ENCODE measurements at regions not wholly inside any gene's neighbourhood (a gene's known extent, or its start where the extent isn't known, plus 50 kb on each side); places are given as distances from the start of the nearest gene placed in this dataset.

DNA sequence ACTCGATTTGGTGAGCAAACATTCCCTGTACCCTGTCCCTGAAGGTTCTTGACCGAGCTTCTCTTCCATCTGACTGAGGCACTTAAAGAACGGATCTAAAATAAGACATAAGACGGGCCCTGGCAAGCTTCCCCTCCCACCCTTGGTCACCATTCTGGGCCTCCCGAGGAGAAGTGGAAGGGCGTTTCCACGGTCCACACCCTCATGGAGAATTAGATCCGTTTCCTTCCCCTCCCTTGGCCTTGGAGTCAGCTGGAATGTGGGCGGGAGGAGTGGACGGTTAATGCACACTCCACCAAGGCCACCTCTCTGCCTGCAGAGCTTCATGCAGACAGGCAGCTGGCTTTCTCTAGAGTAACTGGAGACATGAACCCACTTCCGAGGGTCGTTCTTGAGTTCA, 257.3 kb upstream of the APCDD1 start:
- Histone ChIP-seq H3K4me1 (ENCODE audit: control insufficient read depth, insufficient read depth, low read length) (peaks cover 3% of the 10 kb centered on the region; the same call in 1 of the 2 replicates), H3K9me3 (ENCODE audit: control insufficient read depth, insufficient read depth, low read depth, low read length) (no peaks in the 10 kb centered on the region), H3K36me3 (ENCODE audit: control insufficient read depth in 2 of 2, insufficient read depth in 1 of 2, low read length in 2 of 2) (no peaks in the 10 kb centered on the region), H3K4me3 (ENCODE audit: low read depth, low read length) (no peak overlapping the region), H3K27ac (ENCODE audit: extremely low read depth, low read depth, low read length) (no peak overlapping the region)
- POLR2A ChIA-PET: no interaction called here
- TF ChIP-seq KLF16 (tag by site-specific recombination; IDR thresholded peaks at IDR 0.05): no peak
- TF ChIP-seq KLF1 (tag by site-specific recombination; IDR thresholded peaks at IDR 0.05): peak; percentile 63
- CTCF ChIA-PET: no interaction called here

DNA sequence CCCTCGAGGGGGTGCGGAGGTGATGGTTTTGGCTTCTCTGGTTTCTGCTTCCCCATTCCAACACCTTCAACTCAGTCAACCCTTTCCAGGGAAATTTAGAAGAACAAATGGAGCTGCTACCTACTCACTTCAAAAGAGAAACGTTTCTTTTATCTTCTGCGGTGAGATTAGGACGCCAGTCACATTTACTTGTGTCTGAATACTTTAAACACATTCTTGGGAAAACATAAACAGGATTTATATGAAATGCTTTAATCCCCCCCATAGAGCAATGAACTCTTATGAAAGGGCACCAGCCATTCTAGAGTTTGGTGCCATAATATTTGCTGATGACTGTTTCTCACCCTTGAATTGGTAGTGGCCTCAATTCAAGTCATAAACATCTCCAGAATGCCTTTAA, 253.2 kb upstream of the APCDD1 start:
- ChIA-PET POLR2A (no interaction called here), CTCF (interaction anchor here (0.6 kb wide), 1 partner anchor 13 kb away, joined by 3 read pairs; no protein-coding TSS in a partner anchor)
- Histone ChIP-seq H3K36me3 (ENCODE audit: control insufficient read depth in 2 of 2, insufficient read depth in 1 of 2, low read length in 2 of 2) (no peaks in the 10 kb centered on the region), H3K4me1 (ENCODE audit: control insufficient read depth, insufficient read depth, low read length) (peaks cover 11% of the 10 kb centered on the region; the same call in 1 of the 2 replicates), H3K9me3 (ENCODE audit: control insufficient read depth, insufficient read depth, low read depth, low read length) (no peaks in the 10 kb centered on the region), H3K4me3 (ENCODE audit: low read depth, low read length) (no peak overlapping the region), H3K27ac (ENCODE audit: extremely low read depth, low read depth, low read length) (no peak overlapping the region)
- no peak for TF ChIP-seq ZBTB1 (tag by site-specific recombination; IDR thresholded peaks at IDR 0.05)
- TF ChIP-seq ZBTB20 (tag by site-specific recombination; IDR thresholded peaks at IDR 0.05): no peak
- TF ChIP-seq OSR2 (tag by site-specific recombination; IDR thresholded peaks at IDR 0.05): no peak
- no peak for TF ChIP-seq ZNF174 (tag by site-specific recombination; IDR thresholded peaks at IDR 0.05)
- no peak for TF ChIP-seq ZNF792 (tag by site-specific recombination; IDR thresholded peaks at IDR 0.05)
- no peak for TF ChIP-seq ZNF701 (tag by site-specific recombination; IDR thresholded peaks at IDR 0.05)
- TF ChIP-seq, protein P1, sequence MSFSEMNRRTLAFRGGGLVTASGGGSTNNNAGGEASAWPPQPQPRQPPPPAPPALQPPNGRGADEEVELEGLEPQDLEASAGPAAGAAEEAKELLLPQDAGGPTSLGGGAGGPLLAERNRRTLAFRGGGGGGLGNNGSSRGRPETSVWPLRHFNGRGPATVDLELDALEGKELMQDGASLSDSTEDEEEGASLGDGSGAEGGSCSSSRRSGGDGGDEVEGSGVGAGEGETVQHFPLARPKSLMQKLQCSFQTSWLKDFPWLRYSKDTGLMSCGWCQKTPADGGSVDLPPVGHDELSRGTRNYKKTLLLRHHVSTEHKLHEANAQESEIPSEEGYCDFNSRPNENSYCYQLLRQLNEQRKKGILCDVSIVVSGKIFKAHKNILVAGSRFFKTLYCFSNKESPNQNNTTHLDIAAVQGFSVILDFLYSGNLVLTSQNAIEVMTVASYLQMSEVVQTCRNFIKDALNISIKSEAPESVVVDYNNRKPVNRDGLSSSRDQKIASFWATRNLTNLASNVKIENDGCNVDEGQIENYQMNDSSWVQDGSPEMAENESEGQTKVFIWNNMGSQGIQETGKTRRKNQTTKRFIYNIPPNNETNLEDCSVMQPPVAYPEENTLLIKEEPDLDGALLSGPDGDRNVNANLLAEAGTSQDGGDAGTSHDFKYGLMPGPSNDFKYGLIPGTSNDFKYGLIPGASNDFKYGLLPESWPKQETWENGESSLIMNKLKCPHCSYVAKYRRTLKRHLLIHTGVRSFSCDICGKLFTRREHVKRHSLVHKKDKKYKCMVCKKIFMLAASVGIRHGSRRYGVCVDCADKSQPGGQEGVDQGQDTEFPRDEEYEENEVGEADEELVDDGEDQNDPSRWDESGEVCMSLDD (tag by site-specific recombination; IDR thresholded peaks at IDR 0.05): no peak
- no peak for TF ChIP-seq ZIC2 (tag by site-specific recombination; IDR thresholded peaks at IDR 0.05)
- TF ChIP-seq ZNF677 (tag by site-specific recombination; IDR thresholded peaks at IDR 0.05): no peak
- no peak for TF ChIP-seq ZNF664 (tag by site-specific recombination; IDR thresholded peaks at IDR 0.05)
- TF ChIP-seq ZNF133 (tag by site-specific recombination; IDR thresholded peaks at IDR 0.05): no peak
- TF ChIP-seq, protein P2, sequence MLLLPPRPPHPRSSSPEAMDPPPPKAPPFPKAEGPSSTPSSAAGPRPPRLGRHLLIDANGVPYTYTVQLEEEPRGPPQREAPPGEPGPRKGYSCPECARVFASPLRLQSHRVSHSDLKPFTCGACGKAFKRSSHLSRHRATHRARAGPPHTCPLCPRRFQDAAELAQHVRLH (tag by site-specific recombination; IDR thresholded peaks at IDR 0.05): no peak
- TF ChIP-seq, protein P3, sequence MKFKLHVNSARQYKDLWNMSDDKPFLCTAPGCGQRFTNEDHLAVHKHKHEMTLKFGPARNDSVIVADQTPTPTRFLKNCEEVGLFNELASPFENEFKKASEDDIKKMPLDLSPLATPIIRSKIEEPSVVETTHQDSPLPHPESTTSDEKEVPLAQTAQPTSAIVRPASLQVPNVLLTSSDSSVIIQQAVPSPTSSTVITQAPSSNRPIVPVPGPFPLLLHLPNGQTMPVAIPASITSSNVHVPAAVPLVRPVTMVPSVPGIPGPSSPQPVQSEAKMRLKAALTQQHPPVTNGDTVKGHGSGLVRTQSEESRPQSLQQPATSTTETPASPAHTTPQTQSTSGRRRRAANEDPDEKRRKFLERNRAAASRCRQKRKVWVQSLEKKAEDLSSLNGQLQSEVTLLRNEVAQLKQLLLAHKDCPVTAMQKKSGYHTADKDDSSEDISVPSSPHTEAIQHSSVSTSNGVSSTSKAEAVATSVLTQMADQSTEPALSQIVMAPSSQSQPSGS (tag by site-specific recombination; IDR thresholded peaks at IDR 0.05; ENCODE audit: low read depth): no peak
- TF ChIP-seq ZNF155 (tag by site-specific recombination; IDR thresholded peaks at IDR 0.05): no peak
- TF ChIP-seq ZNF785 (tag by site-specific recombination; IDR thresholded peaks at IDR 0.05): no peak
- TF ChIP-seq HOXC10 (CRISPR knock-in tag; IDR thresholded peaks at IDR 0.05): no peak

DNA sequence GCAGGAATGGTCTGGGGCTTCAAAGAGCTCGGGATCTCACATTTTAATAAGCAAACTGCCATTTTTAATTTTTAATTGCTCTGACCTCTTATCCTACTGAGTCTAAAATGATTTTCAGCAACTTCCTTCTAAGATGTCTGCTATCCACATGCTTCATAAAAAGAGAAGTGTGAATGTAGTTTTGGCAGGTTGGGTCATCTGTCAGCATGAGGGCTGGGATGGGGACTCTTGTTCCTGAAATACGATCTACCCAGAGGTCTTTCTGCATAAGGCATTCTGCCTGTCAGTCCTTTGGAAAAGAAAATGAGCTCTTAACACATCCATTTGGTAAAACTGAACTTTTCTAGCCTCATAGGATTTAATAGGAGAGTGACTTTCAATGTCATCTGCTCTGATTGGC, 252.8 kb upstream of the APCDD1 start:
- H3K4me3 ChIP-seq (ENCODE audit: low read depth, low read length): no peak overlapping the region
- peaks cover 11% of the 10 kb centered on the region; the same call in 1 of the 2 replicates for H3K4me1 ChIP-seq (ENCODE audit: control insufficient read depth, insufficient read depth, low read length)
- no peaks in the 10 kb centered on the region for H3K9me3 ChIP-seq (ENCODE audit: control insufficient read depth, insufficient read depth, low read depth, low read length)
- H3K36me3 ChIP-seq (ENCODE audit: control insufficient read depth in 2 of 2, insufficient read depth in 1 of 2, low read length in 2 of 2): no peaks in the 10 kb centered on the region
- H3K27ac ChIP-seq (ENCODE audit: extremely low read depth, low read depth, low read length): no peak overlapping the region
- CTCF ChIA-PET: interaction anchor here (0.6 kb wide), 1 partner anchor 13 kb away, joined by 3 read pairs; no protein-coding TSS in a partner anchor
- POLR2A ChIA-PET: no interaction called here
- no peak for TF ChIP-seq ZBTB48 (tag by site-specific recombination; IDR thresholded peaks at IDR 0.05)
- TF ChIP-seq, protein P4, sequence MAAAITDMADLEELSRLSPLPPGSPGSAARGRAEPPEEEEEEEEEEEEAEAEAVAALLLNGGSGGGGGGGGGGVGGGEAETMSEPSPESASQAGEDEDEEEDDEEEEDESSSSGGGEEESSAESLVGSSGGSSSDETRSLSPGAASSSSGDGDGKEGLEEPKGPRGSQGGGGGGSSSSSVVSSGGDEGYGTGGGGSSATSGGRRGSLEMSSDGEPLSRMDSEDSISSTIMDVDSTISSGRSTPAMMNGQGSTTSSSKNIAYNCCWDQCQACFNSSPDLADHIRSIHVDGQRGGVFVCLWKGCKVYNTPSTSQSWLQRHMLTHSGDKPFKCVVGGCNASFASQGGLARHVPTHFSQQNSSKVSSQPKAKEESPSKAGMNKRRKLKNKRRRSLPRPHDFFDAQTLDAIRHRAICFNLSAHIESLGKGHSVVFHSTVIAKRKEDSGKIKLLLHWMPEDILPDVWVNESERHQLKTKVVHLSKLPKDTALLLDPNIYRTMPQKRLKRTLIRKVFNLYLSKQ (tag by site-specific recombination; IDR thresholded peaks at IDR 0.05; ENCODE audit: borderline replicate concordance): no peak
- no peak for TF ChIP-seq ZNF660 (tag by site-specific recombination; IDR thresholded peaks at IDR 0.05)
- TF ChIP-seq ZNF433 (tag by site-specific recombination; IDR thresholded peaks at IDR 0.05; ENCODE audit: low read depth): no peak
- TF ChIP-seq ZNF16 (tag by site-specific recombination; IDR thresholded peaks at IDR 0.05; ENCODE audit: low read depth): no peak
- no peak for TF ChIP-seq ZNF184 (tag by site-specific recombination; IDR thresholded peaks at IDR 0.05)
- no peak for TF ChIP-seq HOXA7 (CRISPR knock-in tag; IDR thresholded peaks at IDR 0.05; ENCODE audit: borderline replicate concordance)
- TF ChIP-seq ZNF549 (tag by site-specific recombination; IDR thresholded peaks at IDR 0.05): no peak
- TF ChIP-seq, protein P5, sequence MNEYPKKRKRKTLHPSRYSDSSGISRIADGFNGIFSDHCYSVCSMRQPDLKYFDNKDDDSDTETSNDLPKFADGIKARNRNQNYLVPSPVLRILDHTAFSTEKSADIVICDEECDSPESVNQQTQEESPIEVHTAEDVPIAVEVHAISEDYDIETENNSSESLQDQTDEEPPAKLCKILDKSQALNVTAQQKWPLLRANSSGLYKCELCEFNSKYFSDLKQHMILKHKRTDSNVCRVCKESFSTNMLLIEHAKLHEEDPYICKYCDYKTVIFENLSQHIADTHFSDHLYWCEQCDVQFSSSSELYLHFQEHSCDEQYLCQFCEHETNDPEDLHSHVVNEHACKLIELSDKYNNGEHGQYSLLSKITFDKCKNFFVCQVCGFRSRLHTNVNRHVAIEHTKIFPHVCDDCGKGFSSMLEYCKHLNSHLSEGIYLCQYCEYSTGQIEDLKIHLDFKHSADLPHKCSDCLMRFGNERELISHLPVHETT (tag by site-specific recombination; IDR thresholded peaks at IDR 0.05): no peak
